ENCODE measurements at regions not wholly inside any gene's neighbourhood (a gene's known extent, or its start where the extent isn't known, plus 50 kb on each side); places are given as distances from the start of the nearest gene placed in this dataset.

DNA sequence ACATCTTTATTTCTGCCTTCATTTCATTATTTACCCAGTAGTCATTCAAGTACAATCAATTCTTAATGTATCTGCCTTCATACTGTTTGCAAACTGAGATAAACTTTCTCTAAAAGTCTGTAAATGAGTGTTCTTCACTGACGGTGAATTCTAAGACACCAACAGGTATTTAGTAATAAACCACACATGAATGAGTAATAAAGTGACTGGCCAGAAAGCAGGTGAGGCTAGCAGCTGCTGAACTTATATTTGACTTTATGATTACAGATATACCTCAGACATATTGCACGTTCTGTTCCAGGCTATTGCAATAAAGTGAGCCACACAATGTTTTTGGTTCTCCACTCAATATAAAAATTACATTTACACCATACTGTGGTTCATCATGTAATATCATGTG is 1894.0 kb upstream of the RAG2 start:
- TF ChIP-seq, protein P1, sequence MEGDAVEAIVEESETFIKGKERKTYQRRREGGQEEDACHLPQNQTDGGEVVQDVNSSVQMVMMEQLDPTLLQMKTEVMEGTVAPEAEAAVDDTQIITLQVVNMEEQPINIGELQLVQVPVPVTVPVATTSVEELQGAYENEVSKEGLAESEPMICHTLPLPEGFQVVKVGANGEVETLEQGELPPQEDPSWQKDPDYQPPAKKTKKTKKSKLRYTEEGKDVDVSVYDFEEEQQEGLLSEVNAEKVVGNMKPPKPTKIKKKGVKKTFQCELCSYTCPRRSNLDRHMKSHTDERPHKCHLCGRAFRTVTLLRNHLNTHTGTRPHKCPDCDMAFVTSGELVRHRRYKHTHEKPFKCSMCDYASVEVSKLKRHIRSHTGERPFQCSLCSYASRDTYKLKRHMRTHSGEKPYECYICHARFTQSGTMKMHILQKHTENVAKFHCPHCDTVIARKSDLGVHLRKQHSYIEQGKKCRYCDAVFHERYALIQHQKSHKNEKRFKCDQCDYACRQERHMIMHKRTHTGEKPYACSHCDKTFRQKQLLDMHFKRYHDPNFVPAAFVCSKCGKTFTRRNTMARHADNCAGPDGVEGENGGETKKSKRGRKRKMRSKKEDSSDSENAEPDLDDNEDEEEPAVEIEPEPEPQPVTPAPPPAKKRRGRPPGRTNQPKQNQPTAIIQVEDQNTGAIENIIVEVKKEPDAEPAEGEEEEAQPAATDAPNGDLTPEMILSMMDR (IDR thresholded peaks at IDR 0.05 in 8 of 11, conservative IDR thresholded peaks at IDR 0.05 in 3 of 11) = no peak
- no peak for TF ChIP-seq POLR2A (IDR thresholded peaks at IDR 0.05)

Measured in spleen (tissue), 7 donors.